Uterus (tissue), 3 donors: ENCODE measurements at regions not wholly inside any gene's neighbourhood (a gene's known extent, or its start where the extent isn't known, plus 50 kb on each side); places are given as distances from the start of the nearest gene placed in this dataset.
A peak's percentile ranks its signal among the peaks of the same experiment; 100 is the strongest.

Experiments used
- DNase-seq, 2 donors: peaks; one replicate each; pipeline ENCODE4 v3.0.0-alpha.2; 2019 to 2020
- H3K27ac ChIP-seq, 2 donors: fragments of 200-600 bp; sonication (generic); 1 replicate in 1 of 2; 2 replicates in 1 of 2; pipeline ENCODE4 v1.5.1; 2016 to 2018
- H3K27me3 ChIP-seq, 2 donors: fragments of 200-600 bp; sonication (generic); one replicate each; pipeline ENCODE4 v1.5.1; 2018 to 2019; ENCODE audit warnings: control low read depth in 1 of 2
- H3K36me3 ChIP-seq, 2 donors: fragments of 200-600 bp; sonication (generic); one replicate each; pipeline ENCODE4 v1.5.1; 2019; ENCODE audit warnings: control low read depth in 1 of 2
- H3K4me1 ChIP-seq, 2 donors: fragments of 200-600 bp; sonication (generic); one replicate each; pipeline ENCODE4 v1.5.1; 2018 to 2019; ENCODE audit warnings: control low read depth in 1 of 2
- H3K4me3 ChIP-seq, 2 donors: fragments of 200-600 bp; sonication (generic); 1 replicate in 1 of 2; 2 replicates in 1 of 2; pipeline ENCODE4 v1.5.1; 2018 to 2019; ENCODE audit warnings: mild to moderate bottlenecking in 1 of 2
- H3K9me3 ChIP-seq, 2 donors: fragments of 200-600 bp; sonication (generic); one replicate each; pipeline ENCODE4 v1.5.1; 2019; ENCODE audit warnings: control low read depth in 1 of 2
- POLR2A ChIP-seq, 2 donors: fragments of 450-650 bp; IDR thresholded peaks; one replicate each; pipeline ENCODE4 v1.6.1; 2016; ENCODE audit warnings: antibody characterized with exemption in 2 of 2, mild to moderate bottlenecking in 1 of 2, moderate library complexity in 1 of 2
- intact Hi-C: fragments of 100-400 bp; cut with DNase I; formaldehyde crosslinking; loops from one replicate; pipeline ENCODE4 v1.15.1; 2023; ENCODE audit warnings: low total_unique reads
- TF ChIP-seq, protein P1 (sequence below), 4 experiments: fragments of 200-600 bp in 2 of 4; fragments of 450-650 bp in 2 of 4; sonication (generic) in 2 of 4; IDR thresholded peaks; one replicate each; pipeline ENCODE4 v1.5.1; 2016 to 2019; ENCODE audit warnings: antibody characterized with exemption in 4 of 4, mild to moderate bottlenecking in 2 of 4, moderate library complexity in 1 of 4
- donor health status: DM: yes; HTN: yes; CAD: no.

DNA sequence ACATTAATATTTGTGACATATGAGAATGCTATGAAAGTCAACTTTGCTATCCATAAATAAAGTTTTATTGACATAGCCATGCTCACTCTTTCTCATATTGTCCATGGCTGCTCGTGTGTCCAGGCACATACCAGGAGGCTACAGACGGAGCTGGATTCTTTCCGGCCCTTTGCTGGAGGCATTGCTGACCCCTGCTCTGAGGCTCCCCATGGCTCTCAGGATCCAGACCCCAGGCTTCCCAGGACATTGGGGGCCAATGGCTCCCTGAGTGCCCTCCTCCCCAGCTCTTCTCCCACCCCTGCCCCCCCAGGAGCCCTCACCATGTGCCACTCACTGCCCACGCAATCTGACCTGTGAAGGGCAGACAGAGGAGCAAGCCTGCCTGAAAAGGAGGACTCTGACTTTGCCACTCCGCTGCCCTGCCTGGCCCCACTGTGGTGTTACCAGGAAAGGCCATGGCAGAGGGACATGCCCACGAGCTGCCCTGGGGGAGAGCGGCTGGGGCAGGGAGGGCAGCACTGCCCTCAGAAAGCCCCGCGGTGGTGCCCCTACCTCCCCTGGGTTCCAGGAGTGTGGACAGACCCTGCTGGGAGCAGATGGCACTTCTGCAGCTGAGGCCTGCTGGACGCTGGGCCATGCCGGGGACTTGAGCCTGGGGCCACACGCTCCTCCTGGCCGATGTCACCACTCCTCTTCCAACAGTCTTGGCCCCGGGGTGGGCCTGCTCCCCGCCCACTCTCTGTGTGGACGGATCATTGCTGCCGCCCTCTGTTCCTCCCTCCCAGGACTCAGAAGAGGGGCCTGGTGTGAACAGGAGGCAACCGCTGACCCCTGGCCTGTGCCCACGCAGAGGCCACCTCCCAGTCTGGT lies 97.8 kb upstream of the BHLHE23 start:
- no peak for TF ChIP-seq POLR2A (IDR thresholded peaks at IDR 0.05)
- TF ChIP-seq, protein P1, sequence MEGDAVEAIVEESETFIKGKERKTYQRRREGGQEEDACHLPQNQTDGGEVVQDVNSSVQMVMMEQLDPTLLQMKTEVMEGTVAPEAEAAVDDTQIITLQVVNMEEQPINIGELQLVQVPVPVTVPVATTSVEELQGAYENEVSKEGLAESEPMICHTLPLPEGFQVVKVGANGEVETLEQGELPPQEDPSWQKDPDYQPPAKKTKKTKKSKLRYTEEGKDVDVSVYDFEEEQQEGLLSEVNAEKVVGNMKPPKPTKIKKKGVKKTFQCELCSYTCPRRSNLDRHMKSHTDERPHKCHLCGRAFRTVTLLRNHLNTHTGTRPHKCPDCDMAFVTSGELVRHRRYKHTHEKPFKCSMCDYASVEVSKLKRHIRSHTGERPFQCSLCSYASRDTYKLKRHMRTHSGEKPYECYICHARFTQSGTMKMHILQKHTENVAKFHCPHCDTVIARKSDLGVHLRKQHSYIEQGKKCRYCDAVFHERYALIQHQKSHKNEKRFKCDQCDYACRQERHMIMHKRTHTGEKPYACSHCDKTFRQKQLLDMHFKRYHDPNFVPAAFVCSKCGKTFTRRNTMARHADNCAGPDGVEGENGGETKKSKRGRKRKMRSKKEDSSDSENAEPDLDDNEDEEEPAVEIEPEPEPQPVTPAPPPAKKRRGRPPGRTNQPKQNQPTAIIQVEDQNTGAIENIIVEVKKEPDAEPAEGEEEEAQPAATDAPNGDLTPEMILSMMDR (IDR thresholded peaks at IDR 0.05) = no peak
- Histone ChIP-seq H3K27me3 (no peaks in the 10 kb centered on the region), H3K4me1 (peaks cover 0 to 5% of the 10 kb centered on the region in 2 donors), H3K4me3 (no peak overlapping the region), H3K36me3 (no peaks in the 10 kb centered on the region), H3K9me3 (no peaks in the 10 kb centered on the region), H3K27ac (no peak overlapping the region)
- DNase-seq = no peak
- intact Hi-C loops = no loop called here

DNA sequence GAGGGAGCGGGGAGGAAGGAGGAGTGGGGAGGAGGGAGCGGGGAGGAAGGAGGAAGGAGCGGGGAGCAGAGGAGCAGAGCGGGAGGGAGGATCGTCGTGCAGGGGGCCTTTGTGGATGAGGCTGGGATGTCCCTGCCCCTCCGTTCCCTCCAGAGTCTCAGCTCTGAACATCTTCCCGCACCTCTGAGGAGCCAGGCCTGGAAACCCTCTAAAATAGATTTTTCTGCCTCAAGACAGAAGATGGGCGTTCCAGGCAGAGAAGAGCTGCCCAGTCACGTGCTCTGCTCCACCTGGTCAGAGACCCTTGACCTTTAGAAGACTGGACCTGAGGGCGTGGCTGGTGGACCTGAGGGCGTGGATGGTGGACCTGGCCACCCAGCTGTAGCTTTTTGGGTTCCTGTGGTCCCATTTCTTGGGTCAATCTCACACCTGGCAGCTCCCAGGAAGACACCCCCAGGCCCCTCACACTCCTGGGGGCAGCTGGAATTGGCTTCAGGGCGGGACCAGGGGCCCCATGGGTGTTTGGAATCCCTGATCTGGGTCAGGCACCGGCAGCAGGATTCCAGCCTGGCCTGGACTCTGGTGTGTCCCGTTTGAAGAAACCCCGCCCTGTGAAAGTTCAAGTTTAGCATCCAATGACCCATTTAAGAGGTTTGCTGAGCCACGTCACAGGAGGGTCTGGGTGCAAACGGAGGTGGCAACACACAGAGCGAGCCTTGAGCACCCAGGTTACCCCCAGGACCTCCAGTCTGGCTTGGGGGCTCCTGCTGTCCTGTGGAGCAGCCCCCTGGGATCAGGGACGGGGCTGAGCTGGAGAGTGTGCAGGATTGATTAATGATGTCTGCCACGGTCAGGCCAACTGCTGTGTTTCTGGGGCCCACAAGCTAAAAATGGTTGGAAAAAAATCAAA lies 96.9 kb upstream of the BHLHE23 start:
- intact Hi-C loops = no loop called here
- H3K4me1 ChIP-seq = peaks cover 0 to 5% of the 10 kb centered on the region in 2 donors
- no peaks in the 10 kb centered on the region for H3K27me3 ChIP-seq
- H3K36me3 ChIP-seq = no peaks in the 10 kb centered on the region
- DNase-seq = no peak
- H3K27ac ChIP-seq = no peak overlapping the region
- no peaks in the 10 kb centered on the region for H3K9me3 ChIP-seq
- H3K4me3 ChIP-seq = no peak overlapping the region
- no peak for TF ChIP-seq POLR2A (IDR thresholded peaks at IDR 0.05)

DNA sequence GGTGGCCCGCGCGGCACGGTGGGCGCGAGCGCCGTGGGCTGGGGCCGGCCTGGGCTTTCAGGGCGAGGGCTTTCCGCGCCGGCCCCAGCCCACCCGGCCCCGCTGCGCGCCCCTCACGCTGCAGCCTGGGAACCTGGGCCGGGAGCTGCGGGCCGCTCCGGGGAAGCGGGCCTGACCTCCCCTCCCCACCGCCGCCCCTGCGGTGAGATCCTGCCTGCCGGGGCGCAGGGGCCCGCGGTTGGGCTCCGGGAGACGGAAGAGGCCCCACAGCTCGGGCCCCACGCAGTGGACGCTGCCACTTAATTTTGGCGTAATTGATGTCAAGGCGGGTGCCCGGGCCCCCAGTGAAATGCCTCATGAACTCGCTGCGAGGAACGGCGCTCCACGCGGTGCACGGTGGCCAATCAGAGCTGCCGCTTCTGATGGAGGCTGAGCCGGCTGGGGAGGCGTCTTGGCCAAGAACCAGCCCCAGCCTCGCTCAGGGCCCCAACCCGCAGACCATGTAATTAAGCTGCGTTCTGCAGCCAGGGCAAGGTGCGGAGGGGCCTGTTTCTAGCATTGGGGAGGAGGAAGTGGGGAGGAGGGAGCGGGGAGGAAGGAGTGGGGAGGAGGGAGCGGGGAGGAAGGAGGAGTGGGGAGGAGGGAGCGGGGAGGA lies 96.1 kb upstream of the BHLHE23 start:
- intact Hi-C loops = no loop called here
- peaks cover 0 to 5% of the 10 kb centered on the region in 2 donors for H3K4me1 ChIP-seq
- peak; percentile 28 to 41 for DNase-seq
- no peaks in the 10 kb centered on the region for H3K36me3 ChIP-seq
- no peaks in the 10 kb centered on the region for H3K9me3 ChIP-seq
- H3K27me3 ChIP-seq = no peaks in the 10 kb centered on the region
- peak overlapping the region in 1 of 2 donors; percentile 76 for H3K27ac ChIP-seq
- no peak for TF ChIP-seq POLR2A (IDR thresholded peaks at IDR 0.05)
- TF ChIP-seq, protein P1 (IDR thresholded peaks at IDR 0.05) = no peak
- H3K4me3 ChIP-seq = peak overlapping the region in 1 of 2 donors; percentile 60

DNA sequence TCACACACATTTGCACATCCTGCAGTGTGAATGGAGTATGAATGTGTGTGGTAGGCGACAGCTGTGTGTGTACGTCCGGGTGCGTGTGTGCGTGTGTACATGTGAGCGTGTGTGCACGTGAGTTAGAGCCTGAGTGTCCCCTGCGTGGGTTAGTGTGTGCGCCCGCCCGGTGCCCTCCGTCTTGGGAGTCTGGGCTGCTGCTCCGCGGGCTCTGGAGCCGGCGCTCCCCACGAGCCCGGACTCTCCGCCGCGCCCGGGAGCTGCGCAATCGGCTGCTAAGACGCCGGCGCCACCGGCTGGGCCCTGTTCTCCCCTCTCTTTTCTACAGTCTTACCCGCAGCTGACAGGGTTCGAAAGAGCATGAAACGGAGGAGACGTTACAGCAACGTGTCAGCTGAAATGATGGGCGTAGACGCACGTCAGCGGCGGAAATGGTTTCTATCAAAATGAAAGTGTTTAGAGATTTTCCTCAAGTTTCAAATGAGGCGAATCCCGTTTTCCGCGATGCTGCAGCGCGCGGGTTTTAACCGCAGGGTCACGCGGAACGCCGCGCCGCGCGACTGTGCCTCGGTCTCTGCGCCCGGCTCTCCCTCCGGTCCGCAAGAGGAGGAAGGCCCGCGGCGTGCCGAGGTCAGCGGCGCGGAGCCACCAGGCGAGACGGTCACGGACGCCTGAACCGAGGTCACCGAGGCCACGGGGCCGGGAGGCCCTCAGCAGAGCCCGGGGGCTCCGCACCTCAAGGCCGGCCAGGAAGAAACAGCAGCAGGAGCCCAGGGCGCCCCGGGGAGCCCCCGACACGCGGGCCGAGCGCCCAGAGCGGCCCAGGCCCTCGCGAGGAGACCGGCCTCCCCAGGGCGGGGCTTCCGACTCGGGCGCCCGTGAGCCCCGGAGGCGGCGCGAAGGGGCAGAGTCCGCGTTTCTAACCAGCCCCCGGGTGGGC lies 95.3 kb upstream of the BHLHE23 start:
- H3K27ac ChIP-seq = peak overlapping the region in 1 of 2 donors; percentile 76
- TF ChIP-seq, protein P1 (IDR thresholded peaks at IDR 0.05) = no peak
- no peak for TF ChIP-seq POLR2A (IDR thresholded peaks at IDR 0.05)
- intact Hi-C loops = no loop called here
- H3K4me1 ChIP-seq = peaks cover 0 to 5% of the 10 kb centered on the region in 2 donors
- no peaks in the 10 kb centered on the region for H3K36me3 ChIP-seq
- peak overlapping the region; percentile 33 to 60 for H3K4me3 ChIP-seq
- no peaks in the 10 kb centered on the region for H3K9me3 ChIP-seq
- no peaks in the 10 kb centered on the region for H3K27me3 ChIP-seq
- DNase-seq = peak; percentile 24 to 28
